ENCODE measurements at regions not wholly inside any gene's neighbourhood (a gene's known extent, or its start where the extent isn't known, plus 50 kb on each side); places are given as distances from the start of the nearest gene placed in this dataset.

- TF ChIP-seq CTCF (IDR thresholded peaks at IDR 0.05; ENCODE audit: insufficient read depth, low read depth, low read length) (no peak), EZH2 (IDR thresholded peaks at IDR 0.05; ENCODE audit: insufficient read depth, low read length) (no peak)
Measured at GRCh38 chr11:28476049-28476448, 367.9 kb downstream of the METTL15 start.
